HUES64 (cell line): ENCODE measurements at regions not wholly inside any gene's neighbourhood (a gene's known extent, or its start where the extent isn't known, plus 50 kb on each side); places are given as distances from the start of the nearest gene placed in this dataset.

Experiments
- H3K27ac ChIP-seq: 2 replicates; pipeline ENCODE4 v1.7.0; 2013; ENCODE audit warnings: low read depth, low read length, inconsistent platforms
- H3K27me3 ChIP-seq: 2 replicates; pipeline ENCODE4 v1.6.1; 2013; ENCODE audit warnings: mild to moderate bottlenecking, low read length; ENCODE audit not compliant: insufficient read depth
- H3K36me3 ChIP-seq: 2 replicates; pipeline ENCODE4 v1.6.1; 2013; ENCODE audit warnings: mild to moderate bottlenecking, low read length; ENCODE audit not compliant: insufficient read depth
- H3K4me1 ChIP-seq: 2 replicates; pipeline ENCODE4 v1.6.1; 2013; ENCODE audit warnings: mild to moderate bottlenecking, low read length, moderate library complexity; ENCODE audit not compliant: insufficient read depth
- H3K4me3 ChIP-seq: 2 replicates; pipeline ENCODE4 v1.5.1; 2013; ENCODE audit warnings: mild to moderate bottlenecking, low read length, moderate library complexity
- H3K9ac ChIP-seq: 2 replicates; pipeline ENCODE4 v1.6.1; 2013; ENCODE audit warnings: mild to moderate bottlenecking, low read depth, low read length
- H3K9me3 ChIP-seq: 2 replicates; pipeline ENCODE4 v1.6.1; 2013; ENCODE audit warnings: low read depth, low read length; ENCODE audit not compliant: insufficient read depth
- WGBS: fragments of 150-250, 120-280 bp; methylation state at CpG from one replicate; pipeline ENCODE4 v1.1.7; 2013; ENCODE audit warnings: missing lambda C conversion rate; 5-methylcytosine and 5-hydroxymethylcytosine counted together

DNA sequence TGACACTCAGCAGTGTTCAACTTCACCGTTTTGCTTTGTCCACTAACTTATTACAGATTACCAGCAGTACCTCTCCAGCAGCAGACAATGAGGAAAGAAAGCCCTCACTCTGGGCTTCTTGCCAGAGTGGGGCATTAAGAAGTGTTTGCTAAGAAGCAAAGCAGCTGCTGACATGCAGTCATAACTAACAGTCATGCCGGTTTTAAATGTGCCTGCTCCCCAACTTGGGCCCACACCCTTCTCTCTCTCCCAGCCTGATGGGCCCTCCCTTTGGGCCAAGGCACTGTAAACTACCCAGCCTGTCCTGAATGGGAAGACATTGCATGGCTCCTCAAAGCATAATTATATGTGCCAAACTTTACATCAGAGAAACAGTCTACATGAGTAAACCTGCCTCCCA is 54.6 kb upstream of the HHIP start:
- no peaks in the 10 kb centered on the region for H3K27me3 ChIP-seq
- H3K9me3 ChIP-seq, result 0 out of 2 replicates have a peak, but pooled peaks cover 3% of the 10 kb centered on the region
- no peak overlapping the region for H3K27ac ChIP-seq
- 88% methylated on average over 2 of the region's 2 CpGs for WGBS
- H3K9ac ChIP-seq, result no peak overlapping the region
- no peaks in the 10 kb centered on the region for H3K36me3 ChIP-seq
- H3K4me3 ChIP-seq, result no peak overlapping the region
- H3K4me1 ChIP-seq, result no peaks in the 10 kb centered on the region

DNA sequence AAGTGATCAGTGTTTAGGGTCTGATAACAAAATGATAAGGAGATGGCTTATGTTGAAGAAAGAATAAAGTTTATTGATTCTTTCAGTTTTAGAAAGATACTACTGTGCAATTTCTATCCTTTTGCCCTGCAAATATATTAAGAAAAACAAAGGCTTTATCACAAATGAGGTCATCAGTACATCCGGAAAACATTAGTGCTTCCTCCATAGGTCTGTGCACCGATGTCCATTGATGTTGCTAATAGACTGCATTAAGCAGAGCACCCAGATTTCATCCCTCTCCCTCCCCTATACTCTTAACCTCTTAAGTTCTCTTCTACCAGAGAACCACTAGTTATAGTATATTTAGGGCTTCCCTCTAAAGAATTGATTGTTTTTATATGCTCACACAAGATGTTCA is 53.7 kb upstream of the HHIP start:
- Histone ChIP-seq H3K4me1 (no peaks in the 10 kb centered on the region), H3K4me3 (no peak overlapping the region), H3K36me3 (no peaks in the 10 kb centered on the region), H3K27ac (no peak overlapping the region), H3K9me3 (0 out of 2 replicates have a peak, but pooled peaks cover 3% of the 10 kb centered on the region), H3K9ac (no peak overlapping the region), H3K27me3 (no peaks in the 10 kb centered on the region)
- over 99% methylated on average over 2 of the region's 2 CpGs for WGBS

DNA sequence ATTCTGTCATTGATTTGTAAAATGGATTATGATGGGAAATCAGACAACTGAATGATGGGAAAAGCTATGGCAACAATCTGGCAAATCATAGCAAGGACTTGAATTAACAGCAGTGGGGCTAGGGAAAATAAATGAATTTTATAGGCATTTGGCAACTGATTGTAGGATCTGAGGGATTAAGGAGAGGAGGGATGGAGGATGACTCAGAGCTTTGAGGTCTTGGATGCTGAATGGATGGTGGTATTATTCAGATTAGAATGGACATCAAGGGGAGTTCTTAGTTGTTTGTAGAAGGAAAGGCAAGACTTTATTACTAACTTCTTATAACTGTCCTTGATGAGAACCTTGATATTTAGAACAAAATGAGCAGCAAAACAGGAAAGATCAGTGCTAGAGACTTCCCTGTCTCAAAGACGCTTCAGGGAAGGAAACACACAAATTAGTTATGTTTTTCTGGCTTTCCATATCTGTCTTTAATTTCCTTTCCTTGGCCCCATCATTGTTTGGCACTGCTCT is 51.4 kb upstream of the HHIP start:
- no peaks in the 10 kb centered on the region for H3K27me3 ChIP-seq
- H3K9ac ChIP-seq, result no peak overlapping the region
- no peak overlapping the region for H3K27ac ChIP-seq
- H3K4me1 ChIP-seq, result no peaks in the 10 kb centered on the region
- H3K9me3 ChIP-seq, result no peaks in the 10 kb centered on the region
- no peak overlapping the region for H3K4me3 ChIP-seq
- H3K36me3 ChIP-seq, result no peaks in the 10 kb centered on the region
- WGBS, result 97% methylated on average over 1 of the region's 1 CpG

DNA sequence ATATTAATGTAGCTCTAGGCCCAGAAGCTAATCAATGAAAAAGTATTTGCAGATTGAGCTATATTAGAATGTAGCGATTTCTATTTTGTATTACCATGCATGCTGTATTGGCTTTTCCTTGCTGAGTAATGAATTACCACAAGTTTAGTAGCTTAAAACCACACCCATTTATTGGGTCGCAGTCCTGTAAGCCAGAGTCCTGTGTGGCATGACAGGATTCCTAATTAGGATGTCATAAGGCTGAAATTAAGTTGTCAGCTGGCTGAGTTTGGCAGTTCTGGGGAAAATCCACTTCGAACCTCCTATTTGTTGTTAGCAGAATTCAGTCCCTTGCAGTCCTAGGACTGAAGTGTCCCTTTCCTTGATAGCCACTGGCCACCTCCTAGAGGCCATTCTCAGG is 50.3 kb upstream of the HHIP start:
- no peak overlapping the region for H3K4me3 ChIP-seq
- H3K4me1 ChIP-seq, result no peaks in the 10 kb centered on the region
- H3K9me3 ChIP-seq, result no peaks in the 10 kb centered on the region
- H3K9ac ChIP-seq, result no peak overlapping the region
- H3K27ac ChIP-seq, result no peak overlapping the region
- H3K36me3 ChIP-seq, result no peaks in the 10 kb centered on the region
- no peaks in the 10 kb centered on the region for H3K27me3 ChIP-seq
- 97% methylated on average over 3 of the region's 3 CpGs for WGBS
